ENCODE measurements at regions not wholly inside any gene's neighbourhood (a gene's known extent, or its start where the extent isn't known, plus 50 kb on each side); places are given as distances from the start of the nearest gene placed in this dataset.

- no peak for TF ChIP-seq HNF4A (conservative IDR thresholded peaks at IDR 0.05)
- TF ChIP-seq MAX (IDR thresholded peaks at IDR 0.05) = no peak
- TF ChIP-seq YY1 (IDR thresholded peaks at IDR 0.05) = no peak
- no peak for TF ChIP-seq ATF3 (IDR thresholded peaks at IDR 0.05)
- TF ChIP-seq HNF4G (IDR thresholded peaks at IDR 0.05) = no peak
- no peak for TF ChIP-seq REST (IDR thresholded peaks at IDR 0.05)
- no peak for TF ChIP-seq NR2F2 (IDR thresholded peaks at IDR 0.05)
Observed at GRCh38 chr5:82526540-82526939, 248.4 kb upstream of the RPS23 start (continued).

- no peak overlapping the region for H3K4me3 ChIP-seq (ENCODE audit: low read depth in 1 of 3, low read length in 3 of 3)
- no peak overlapping the region for H3K27ac ChIP-seq (ENCODE audit: low read depth in 1 of 2, low read length in 2 of 2)
- no peaks in the 10 kb centered on the region for H3K9me3 ChIP-seq (ENCODE audit: control insufficient read depth in 4 of 4, low read length in 3 of 4)
- H3K36me3 ChIP-seq (ENCODE audit: control insufficient read depth in 4 of 4, insufficient read depth in 3 of 4, low read depth in 1 of 4, low read length in 3 of 4) = no peaks in the 10 kb centered on the region
- no peaks in the 10 kb centered on the region for H3K4me1 ChIP-seq (ENCODE audit: control insufficient read depth in 4 of 4, insufficient read depth in 4 of 4, low read length in 3 of 4)
- no peak for DNase-seq (ENCODE audit: low spot score)
- H3K9ac ChIP-seq (ENCODE audit: low read depth in 1 of 2, low read length in 2 of 2) = no peak overlapping the region
- WGBS = 88% methylated on average over 3 of the region's 3 CpGs
- H3K27me3 ChIP-seq (ENCODE audit: control insufficient read depth in 4 of 4, insufficient read depth in 4 of 4, low read length in 3 of 4) = no peaks in the 10 kb centered on the region
- TF ChIP-seq SP1 (IDR thresholded peaks at IDR 0.05) (no peak), GABPA (IDR thresholded peaks at IDR 0.05 in 1 of 2, conservative IDR thresholded peaks at IDR 0.05 in 1 of 2) (no peak), ZBTB33 (IDR thresholded peaks at IDR 0.05) (no peak), CTCF (IDR thresholded peaks at IDR 0.05; ENCODE audit: low read depth, low read length, missing input control) (no peak)
Observed at GRCh38 chr5:82525626-82526025, 247.5 kb upstream of the RPS23 start.

- H3K36me3 ChIP-seq (ENCODE audit: control insufficient read depth in 4 of 4, insufficient read depth in 3 of 4, low read depth in 1 of 4, low read length in 3 of 4) = no peaks in the 10 kb centered on the region
- no peak for DNase-seq (ENCODE audit: low spot score)
- no peak overlapping the region for H3K27ac ChIP-seq (ENCODE audit: low read depth in 1 of 2, low read length in 2 of 2)
- H3K4me3 ChIP-seq (ENCODE audit: low read depth in 1 of 3, low read length in 3 of 3) = no peak overlapping the region
- no peaks in the 10 kb centered on the region for H3K4me1 ChIP-seq (ENCODE audit: control insufficient read depth in 4 of 4, insufficient read depth in 4 of 4, low read length in 3 of 4)
- no peaks in the 10 kb centered on the region for H3K9me3 ChIP-seq (ENCODE audit: control insufficient read depth in 4 of 4, low read length in 3 of 4)
- WGBS = 92% methylated on average over 2 of the region's 2 CpGs
- H3K27me3 ChIP-seq (ENCODE audit: control insufficient read depth in 4 of 4, insufficient read depth in 4 of 4, low read length in 3 of 4) = no peaks in the 10 kb centered on the region
- H3K9ac ChIP-seq (ENCODE audit: low read depth in 1 of 2, low read length in 2 of 2) = no peak overlapping the region
- TF ChIP-seq FOXA2 (IDR thresholded peaks at IDR 0.05) (no peak), JUND (IDR thresholded peaks at IDR 0.05) (no peak), REST (IDR thresholded peaks at IDR 0.05) (no peak), HNF4A (conservative IDR thresholded peaks at IDR 0.05) (no peak), MAX (IDR thresholded peaks at IDR 0.05) (no peak), CTCF (IDR thresholded peaks at IDR 0.05; ENCODE audit: low read depth, low read length, missing input control) (no peak)
Observed at GRCh38 chr5:82523633-82524032, 245.5 kb upstream of the RPS23 start.
